ENCODE measurements at regions not wholly inside any gene's neighbourhood (a gene's known extent, or its start where the extent isn't known, plus 50 kb on each side); places are given as distances from the start of the nearest gene placed in this dataset.

DNA sequence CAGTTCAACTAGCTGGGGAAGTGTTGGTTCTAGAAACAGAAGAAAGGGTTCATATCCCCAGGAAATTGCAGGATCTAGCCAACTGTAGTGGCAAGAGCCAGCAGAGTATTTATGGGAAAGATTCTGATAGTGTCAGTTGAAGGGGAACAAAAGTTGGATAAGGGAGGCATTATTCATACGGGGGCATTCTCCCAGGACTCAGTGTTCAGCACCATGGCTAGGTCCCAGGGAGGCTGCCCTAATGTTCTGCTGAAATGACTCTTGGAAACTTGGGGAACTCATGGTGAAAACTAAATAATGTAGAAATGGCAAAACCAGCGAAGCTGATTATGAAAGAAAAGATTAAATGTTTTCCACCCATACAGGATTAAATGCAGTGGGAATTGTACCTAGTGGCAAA lies 543.7 kb downstream of the TRIB2 start:
- TF ChIP-seq CTCF (IDR thresholded peaks at IDR 0.05) (no peak), POLR2AphosphoS2 (conservative IDR thresholded peaks at IDR 0.05; ENCODE audit: low read length) (no peak), NFE2L2 (conservative IDR thresholded peaks at IDR 0.05; ENCODE audit: low read length) (no peak), SMC3 (IDR thresholded peaks at IDR 0.05) (no peak), POLR2A (IDR thresholded peaks at IDR 0.05; ENCODE audit: low read length) (no peak), RAD21 (conservative IDR thresholded peaks at IDR 0.05 in 1 of 2, IDR thresholded peaks at IDR 0.05 in 1 of 2) (no peak), EP300 (IDR thresholded peaks at IDR 0.05) (no peak)

All from A549 (cell line).